WTC11 (cell line): ENCODE measurements at regions not wholly inside any gene's neighbourhood (a gene's known extent, or its start where the extent isn't known, plus 50 kb on each side); places are given as distances from the start of the nearest gene placed in this dataset.

Experiments used
- TEAD4 ChIP-seq: sonication (generic); formaldehyde crosslinking; IDR thresholded peaks from 2 replicates; pipeline ENCODE4 v1.8.0; 2022; ENCODE audit warnings: mild to moderate bottlenecking, missing genetic modification reagents
- ZNF232 ChIP-seq: sonication (generic); formaldehyde crosslinking; IDR thresholded peaks from 2 replicates; pipeline ENCODE4 v1.8.0; 2022; ENCODE audit warnings: mild to moderate bottlenecking, missing genetic modification reagents
- ZNF671 ChIP-seq: fragments of 250-450 bp; sonication (Bioruptor Pico); IDR thresholded peaks from 2 replicates; pipeline ENCODE4 v1.8.0; 2021; ENCODE audit warnings: mild to moderate bottlenecking
- TF ChIP-seq, protein P1 (sequence below): fragments of 200-600 bp; IDR thresholded peaks from 2 replicates; pipeline ENCODE4 v1.8.0; 2022; ENCODE audit warnings: antibody characterized with exemption
- TF ChIP-seq, protein P2 (sequence below): sonication (generic); formaldehyde crosslinking; IDR thresholded peaks from 2 replicates; pipeline ENCODE4 v1.8.0; 2022; ENCODE audit warnings: mild to moderate bottlenecking, missing genetic modification reagents
- TF ChIP-seq, protein P3 (sequence below): sonication (generic); formaldehyde crosslinking; IDR thresholded peaks from 2 replicates; pipeline ENCODE4 v1.8.1; 2023; ENCODE audit warnings: mild to moderate bottlenecking, missing genetic modification reagents, moderate library complexity
- TF ChIP-seq, protein P4 (sequence below): sonication (generic); formaldehyde crosslinking; IDR thresholded peaks from 2 replicates; pipeline ENCODE4 v1.8.0; 2023; ENCODE audit warnings: mild to moderate bottlenecking, missing genetic modification reagents
- TF ChIP-seq, protein P5 (sequence below): sonication (generic); formaldehyde crosslinking; IDR thresholded peaks from 2 replicates; pipeline ENCODE4 v1.8.1; 2022; ENCODE audit warnings: mild to moderate bottlenecking, missing genetic modification reagents, moderate library complexity, borderline replicate concordance
- TF ChIP-seq, protein P6 (sequence below): sonication (generic); formaldehyde crosslinking; IDR thresholded peaks from 2 replicates; pipeline ENCODE4 v1.8.1; 2023; ENCODE audit warnings: mild to moderate bottlenecking, missing genetic modification reagents

DNA sequence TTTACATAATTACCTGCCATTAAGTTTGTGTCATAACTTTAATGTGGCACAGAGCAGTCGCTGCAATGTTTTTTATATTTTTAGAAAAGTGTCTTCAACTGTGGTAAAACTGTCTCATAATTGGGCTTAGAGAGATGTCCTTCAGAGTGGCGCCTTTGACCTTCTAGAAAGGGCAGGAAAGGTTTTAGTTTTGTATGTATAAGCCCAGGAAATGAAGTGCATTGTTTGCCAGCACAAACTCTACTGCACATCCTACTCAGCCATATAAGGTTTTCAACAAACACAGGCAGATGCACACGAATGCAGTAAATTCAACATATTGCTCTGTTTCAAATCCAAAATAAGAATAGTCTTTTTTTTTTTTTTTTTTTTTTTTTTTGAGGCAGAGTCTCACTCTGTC, 201.4 kb downstream of the ALDH8A1 start:
- TF ChIP-seq, protein P1, sequence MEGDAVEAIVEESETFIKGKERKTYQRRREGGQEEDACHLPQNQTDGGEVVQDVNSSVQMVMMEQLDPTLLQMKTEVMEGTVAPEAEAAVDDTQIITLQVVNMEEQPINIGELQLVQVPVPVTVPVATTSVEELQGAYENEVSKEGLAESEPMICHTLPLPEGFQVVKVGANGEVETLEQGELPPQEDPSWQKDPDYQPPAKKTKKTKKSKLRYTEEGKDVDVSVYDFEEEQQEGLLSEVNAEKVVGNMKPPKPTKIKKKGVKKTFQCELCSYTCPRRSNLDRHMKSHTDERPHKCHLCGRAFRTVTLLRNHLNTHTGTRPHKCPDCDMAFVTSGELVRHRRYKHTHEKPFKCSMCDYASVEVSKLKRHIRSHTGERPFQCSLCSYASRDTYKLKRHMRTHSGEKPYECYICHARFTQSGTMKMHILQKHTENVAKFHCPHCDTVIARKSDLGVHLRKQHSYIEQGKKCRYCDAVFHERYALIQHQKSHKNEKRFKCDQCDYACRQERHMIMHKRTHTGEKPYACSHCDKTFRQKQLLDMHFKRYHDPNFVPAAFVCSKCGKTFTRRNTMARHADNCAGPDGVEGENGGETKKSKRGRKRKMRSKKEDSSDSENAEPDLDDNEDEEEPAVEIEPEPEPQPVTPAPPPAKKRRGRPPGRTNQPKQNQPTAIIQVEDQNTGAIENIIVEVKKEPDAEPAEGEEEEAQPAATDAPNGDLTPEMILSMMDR: no peak
- TF ChIP-seq, protein P2, sequence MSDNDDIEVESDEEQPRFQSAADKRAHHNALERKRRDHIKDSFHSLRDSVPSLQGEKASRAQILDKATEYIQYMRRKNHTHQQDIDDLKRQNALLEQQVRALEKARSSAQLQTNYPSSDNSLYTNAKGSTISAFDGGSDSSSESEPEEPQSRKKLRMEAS (CRISPR knock-in tag): no peak
- TF ChIP-seq TEAD4 (CRISPR knock-in tag): no peak
- no peak for TF ChIP-seq ZNF232 (CRISPR knock-in tag)
- TF ChIP-seq, protein P3, sequence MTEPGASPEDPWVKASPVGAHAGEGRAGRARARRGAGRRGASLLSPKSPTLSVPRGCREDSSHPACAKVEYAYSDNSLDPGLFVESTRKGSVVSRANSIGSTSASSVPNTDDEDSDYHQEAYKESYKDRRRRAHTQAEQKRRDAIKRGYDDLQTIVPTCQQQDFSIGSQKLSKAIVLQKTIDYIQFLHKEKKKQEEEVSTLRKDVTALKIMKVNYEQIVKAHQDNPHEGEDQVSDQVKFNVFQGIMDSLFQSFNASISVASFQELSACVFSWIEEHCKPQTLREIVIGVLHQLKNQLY (CRISPR knock-in tag): no peak
- TF ChIP-seq, protein P4, sequence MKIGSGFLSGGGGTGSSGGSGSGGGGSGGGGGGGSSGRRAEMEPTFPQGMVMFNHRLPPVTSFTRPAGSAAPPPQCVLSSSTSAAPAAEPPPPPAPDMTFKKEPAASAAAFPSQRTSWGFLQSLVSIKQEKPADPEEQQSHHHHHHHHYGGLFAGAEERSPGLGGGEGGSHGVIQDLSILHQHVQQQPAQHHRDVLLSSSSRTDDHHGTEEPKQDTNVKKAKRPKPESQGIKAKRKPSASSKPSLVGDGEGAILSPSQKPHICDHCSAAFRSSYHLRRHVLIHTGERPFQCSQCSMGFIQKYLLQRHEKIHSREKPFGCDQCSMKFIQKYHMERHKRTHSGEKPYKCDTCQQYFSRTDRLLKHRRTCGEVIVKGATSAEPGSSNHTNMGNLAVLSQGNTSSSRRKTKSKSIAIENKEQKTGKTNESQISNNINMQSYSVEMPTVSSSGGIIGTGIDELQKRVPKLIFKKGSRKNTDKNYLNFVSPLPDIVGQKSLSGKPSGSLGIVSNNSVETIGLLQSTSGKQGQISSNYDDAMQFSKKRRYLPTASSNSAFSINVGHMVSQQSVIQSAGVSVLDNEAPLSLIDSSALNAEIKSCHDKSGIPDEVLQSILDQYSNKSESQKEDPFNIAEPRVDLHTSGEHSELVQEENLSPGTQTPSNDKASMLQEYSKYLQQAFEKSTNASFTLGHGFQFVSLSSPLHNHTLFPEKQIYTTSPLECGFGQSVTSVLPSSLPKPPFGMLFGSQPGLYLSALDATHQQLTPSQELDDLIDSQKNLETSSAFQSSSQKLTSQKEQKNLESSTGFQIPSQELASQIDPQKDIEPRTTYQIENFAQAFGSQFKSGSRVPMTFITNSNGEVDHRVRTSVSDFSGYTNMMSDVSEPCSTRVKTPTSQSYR (CRISPR knock-in tag): no peak
- TF ChIP-seq, protein P5, sequence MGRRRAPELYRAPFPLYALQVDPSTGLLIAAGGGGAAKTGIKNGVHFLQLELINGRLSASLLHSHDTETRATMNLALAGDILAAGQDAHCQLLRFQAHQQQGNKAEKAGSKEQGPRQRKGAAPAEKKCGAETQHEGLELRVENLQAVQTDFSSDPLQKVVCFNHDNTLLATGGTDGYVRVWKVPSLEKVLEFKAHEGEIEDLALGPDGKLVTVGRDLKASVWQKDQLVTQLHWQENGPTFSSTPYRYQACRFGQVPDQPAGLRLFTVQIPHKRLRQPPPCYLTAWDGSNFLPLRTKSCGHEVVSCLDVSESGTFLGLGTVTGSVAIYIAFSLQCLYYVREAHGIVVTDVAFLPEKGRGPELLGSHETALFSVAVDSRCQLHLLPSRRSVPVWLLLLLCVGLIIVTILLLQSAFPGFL (CRISPR knock-in tag): no peak
- TF ChIP-seq, protein P6, sequence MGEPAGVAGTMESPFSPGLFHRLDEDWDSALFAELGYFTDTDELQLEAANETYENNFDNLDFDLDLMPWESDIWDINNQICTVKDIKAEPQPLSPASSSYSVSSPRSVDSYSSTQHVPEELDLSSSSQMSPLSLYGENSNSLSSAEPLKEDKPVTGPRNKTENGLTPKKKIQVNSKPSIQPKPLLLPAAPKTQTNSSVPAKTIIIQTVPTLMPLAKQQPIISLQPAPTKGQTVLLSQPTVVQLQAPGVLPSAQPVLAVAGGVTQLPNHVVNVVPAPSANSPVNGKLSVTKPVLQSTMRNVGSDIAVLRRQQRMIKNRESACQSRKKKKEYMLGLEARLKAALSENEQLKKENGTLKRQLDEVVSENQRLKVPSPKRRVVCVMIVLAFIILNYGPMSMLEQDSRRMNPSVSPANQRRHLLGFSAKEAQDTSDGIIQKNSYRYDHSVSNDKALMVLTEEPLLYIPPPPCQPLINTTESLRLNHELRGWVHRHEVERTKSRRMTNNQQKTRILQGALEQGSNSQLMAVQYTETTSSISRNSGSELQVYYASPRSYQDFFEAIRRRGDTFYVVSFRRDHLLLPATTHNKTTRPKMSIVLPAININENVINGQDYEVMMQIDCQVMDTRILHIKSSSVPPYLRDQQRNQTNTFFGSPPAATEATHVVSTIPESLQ (CRISPR knock-in tag): no peak
- no peak for TF ChIP-seq ZNF671 (CRISPR knock-in tag)
